ENCODE measurements at regions not wholly inside any gene's neighbourhood (a gene's known extent, or its start where the extent isn't known, plus 50 kb on each side); places are given as distances from the start of the nearest gene placed in this dataset.

- H3K4me3 Mint-ChIP-seq, result no peak overlapping the region
- H3K36me3 Mint-ChIP-seq (ENCODE audit: low read depth), result no peaks in the 10 kb centered on the region
- no peaks in the 10 kb centered on the region for H3K27me3 Mint-ChIP-seq (ENCODE audit: low read depth)
- no peak overlapping the region for H3K27ac Mint-ChIP-seq
- ChIA-PET POLR2A (no interaction called here), CTCF (no interaction called here)
- no peaks in the 10 kb centered on the region for H3K9me3 Mint-ChIP-seq (ENCODE audit: insufficient read depth)
- ATAC-seq, result no peak
- no peaks in the 10 kb centered on the region for H3K4me1 Mint-ChIP-seq (ENCODE audit: low read depth)
- no peak for DNase-seq
These were observed 932.3 kb downstream of the EFNB2 start for GRCh38 chr13:105602956-105603670.

- Mint-ChIP-seq H3K9me3 (ENCODE audit: insufficient read depth) (no peaks in the 10 kb centered on the region), H3K4me3 (no peak overlapping the region), H3K36me3 (ENCODE audit: low read depth) (no peaks in the 10 kb centered on the region), H3K27ac (no peak overlapping the region), H3K27me3 (ENCODE audit: low read depth) (no peaks in the 10 kb centered on the region), H3K4me1 (ENCODE audit: low read depth) (no peaks in the 10 kb centered on the region)
- ChIA-PET POLR2A (no interaction called here), CTCF (no interaction called here)
- DNase-seq, result no peak
- ATAC-seq, result no peak
These were observed 935.9 kb downstream of the EFNB2 start for GRCh38 chr13:105599477-105600037.

GRCh38 chr13:105598529-105598928 is 936.9 kb downstream of the EFNB2 start:
- POLR2A ChIA-PET, result no interaction called here
- Mint-ChIP-seq H3K4me3 (no peak overlapping the region), H3K4me1 (ENCODE audit: low read depth) (no peaks in the 10 kb centered on the region), H3K27ac (no peak overlapping the region), H3K9me3 (ENCODE audit: insufficient read depth) (no peaks in the 10 kb centered on the region), H3K27me3 (ENCODE audit: low read depth) (no peaks in the 10 kb centered on the region), H3K36me3 (ENCODE audit: low read depth) (no peaks in the 10 kb centered on the region)
- ATAC-seq (no peak), DNase-seq (no peak)
- CTCF ChIA-PET, result no interaction called here

- H3K36me3 Mint-ChIP-seq (ENCODE audit: low read depth), result no peaks in the 10 kb centered on the region
- CTCF ChIA-PET, result no interaction called here
- no peaks in the 10 kb centered on the region for H3K27me3 Mint-ChIP-seq (ENCODE audit: low read depth)
- ATAC-seq, result no peak
- POLR2A ChIA-PET, result no interaction called here
- no peaks in the 10 kb centered on the region for H3K4me1 Mint-ChIP-seq (ENCODE audit: low read depth)
- H3K9me3 Mint-ChIP-seq (ENCODE audit: insufficient read depth), result no peaks in the 10 kb centered on the region
- H3K4me3 Mint-ChIP-seq, result no peak overlapping the region
- no peak overlapping the region for H3K27ac Mint-ChIP-seq
- no peak for DNase-seq
These were observed 937.9 kb downstream of the EFNB2 start for GRCh38 chr13:105597573-105597972.

GRCh38 chr13:105595471-105595870 is 940.0 kb downstream of the EFNB2 start:
- no peaks in the 10 kb centered on the region for H3K36me3 Mint-ChIP-seq (ENCODE audit: low read depth)
- ATAC-seq, result no peak
- H3K27ac Mint-ChIP-seq, result no peak overlapping the region
- H3K9me3 Mint-ChIP-seq (ENCODE audit: insufficient read depth), result no peaks in the 10 kb centered on the region
- no peaks in the 10 kb centered on the region for H3K27me3 Mint-ChIP-seq (ENCODE audit: low read depth)
- no peak for DNase-seq
- CTCF ChIA-PET, result no interaction called here
- POLR2A ChIA-PET, result no interaction called here
- no peaks in the 10 kb centered on the region for H3K4me1 Mint-ChIP-seq (ENCODE audit: low read depth)
- H3K4me3 Mint-ChIP-seq, result no peak overlapping the region

DNA sequence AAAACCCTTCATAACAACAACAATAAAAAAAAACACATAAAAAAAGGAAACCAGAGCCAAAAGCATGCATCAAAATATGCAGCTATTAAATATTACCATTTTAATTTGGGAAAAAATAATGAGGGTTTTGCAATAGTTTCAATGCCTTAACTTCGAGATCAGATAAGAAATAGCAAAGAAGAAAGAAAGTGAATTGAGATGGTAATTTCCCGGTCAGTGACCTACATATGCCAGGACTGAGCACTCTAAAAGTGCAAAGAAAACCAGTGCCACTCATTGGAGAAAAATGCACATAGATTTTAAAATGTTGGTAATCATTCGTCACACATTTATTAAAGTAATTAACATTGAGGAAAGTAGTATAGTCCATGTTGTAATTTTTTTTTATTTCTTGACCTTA is 944.2 kb downstream of the EFNB2 start:
- Mint-ChIP-seq H3K4me3 (no peak overlapping the region), H3K4me1 (ENCODE audit: low read depth) (no peaks in the 10 kb centered on the region), H3K27ac (no peak overlapping the region), H3K9me3 (ENCODE audit: insufficient read depth) (no peaks in the 10 kb centered on the region), H3K36me3 (ENCODE audit: low read depth) (no peaks in the 10 kb centered on the region), H3K27me3 (ENCODE audit: low read depth) (no peaks in the 10 kb centered on the region)
- no peak for DNase-seq
- POLR2A ChIA-PET, result no interaction called here
- CTCF ChIA-PET, result no interaction called here
- no peak for ATAC-seq

GRCh38 chr13:105587786-105588185 is 947.7 kb downstream of the EFNB2 start:
- no peaks in the 10 kb centered on the region for H3K27me3 Mint-ChIP-seq (ENCODE audit: low read depth)
- ATAC-seq, result no peak
- H3K9me3 Mint-ChIP-seq (ENCODE audit: insufficient read depth), result no peaks in the 10 kb centered on the region
- H3K27ac Mint-ChIP-seq, result no peak overlapping the region
- H3K36me3 Mint-ChIP-seq (ENCODE audit: low read depth), result no peaks in the 10 kb centered on the region
- no peak for DNase-seq
- CTCF ChIA-PET, result interaction anchor here (0.7 kb wide), 1 partner anchor 1897 kb away, joined by 3 read pairs; no protein-coding TSS in a partner anchor
- POLR2A ChIA-PET, result no interaction called here
- no peaks in the 10 kb centered on the region for H3K4me1 Mint-ChIP-seq (ENCODE audit: low read depth)
- no peak overlapping the region for H3K4me3 Mint-ChIP-seq

- Mint-ChIP-seq H3K9me3 (ENCODE audit: insufficient read depth) (no peaks in the 10 kb centered on the region), H3K27ac (no peak overlapping the region), H3K4me1 (ENCODE audit: low read depth) (no peaks in the 10 kb centered on the region), H3K36me3 (ENCODE audit: low read depth) (no peaks in the 10 kb centered on the region), H3K4me3 (no peak overlapping the region), H3K27me3 (ENCODE audit: low read depth) (no peaks in the 10 kb centered on the region)
- ATAC-seq (no peak), DNase-seq (no peak)
- POLR2A ChIA-PET, result no interaction called here
- CTCF ChIA-PET, result no interaction called here
These were observed 955.4 kb downstream of the EFNB2 start for GRCh38 chr13:105579821-105580710.

- DNase-seq, result no peak
- H3K4me3 Mint-ChIP-seq, result no peak overlapping the region
- no peaks in the 10 kb centered on the region for H3K27me3 Mint-ChIP-seq (ENCODE audit: low read depth)
- no peaks in the 10 kb centered on the region for H3K4me1 Mint-ChIP-seq (ENCODE audit: low read depth)
- ATAC-seq, result no peak
- ChIA-PET POLR2A (no interaction called here), CTCF (no interaction called here)
- H3K36me3 Mint-ChIP-seq (ENCODE audit: low read depth), result no peaks in the 10 kb centered on the region
- no peak overlapping the region for H3K27ac Mint-ChIP-seq
- H3K9me3 Mint-ChIP-seq (ENCODE audit: insufficient read depth), result no peaks in the 10 kb centered on the region
These were observed 962.3 kb downstream of the EFNB2 start for GRCh38 chr13:105573136-105573535.

DNA sequence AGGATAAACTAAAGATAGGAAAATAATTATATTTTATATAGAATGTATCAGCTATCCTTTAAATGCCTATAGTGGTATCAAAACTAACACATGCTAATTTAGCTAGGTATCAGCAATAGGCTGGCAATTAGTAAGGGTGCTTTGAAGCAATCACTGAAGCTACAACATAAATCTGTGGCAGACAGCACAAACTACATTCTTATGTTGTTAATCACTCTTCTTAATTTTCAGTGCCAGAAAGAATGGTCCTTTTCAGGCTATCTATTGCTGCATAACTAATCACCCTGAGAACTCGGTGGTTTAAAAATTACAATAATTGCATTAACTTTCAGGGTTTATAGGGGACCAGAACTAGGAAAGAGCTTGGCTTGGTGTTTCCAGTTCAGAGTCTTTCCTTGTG is 963.1 kb downstream of the EFNB2 start:
- no peaks in the 10 kb centered on the region for H3K27me3 Mint-ChIP-seq (ENCODE audit: low read depth)
- no peak overlapping the region for H3K4me3 Mint-ChIP-seq
- no peak for DNase-seq
- ChIA-PET POLR2A (no interaction called here), CTCF (no interaction called here)
- H3K9me3 Mint-ChIP-seq (ENCODE audit: insufficient read depth), result no peaks in the 10 kb centered on the region
- H3K27ac Mint-ChIP-seq, result no peak overlapping the region
- no peaks in the 10 kb centered on the region for H3K4me1 Mint-ChIP-seq (ENCODE audit: low read depth)
- ATAC-seq, result no peak
- H3K36me3 Mint-ChIP-seq (ENCODE audit: low read depth), result no peaks in the 10 kb centered on the region

- ATAC-seq, result no peak
- H3K9me3 Mint-ChIP-seq (ENCODE audit: insufficient read depth), result no peaks in the 10 kb centered on the region
- no peak overlapping the region for H3K27ac Mint-ChIP-seq
- H3K27me3 Mint-ChIP-seq (ENCODE audit: low read depth), result no peaks in the 10 kb centered on the region
- no peak for DNase-seq
- CTCF ChIA-PET, result no interaction called here
- POLR2A ChIA-PET, result no interaction called here
- H3K36me3 Mint-ChIP-seq (ENCODE audit: low read depth), result no peaks in the 10 kb centered on the region
- H3K4me1 Mint-ChIP-seq (ENCODE audit: low read depth), result no peaks in the 10 kb centered on the region
- no peak overlapping the region for H3K4me3 Mint-ChIP-seq
These were observed 965.6 kb downstream of the EFNB2 start for GRCh38 chr13:105569816-105570215.

GRCh38 chr13:105567951-105568525 is 967.4 kb downstream of the EFNB2 start:
- no peak for ATAC-seq
- H3K4me1 Mint-ChIP-seq (ENCODE audit: low read depth), result no peaks in the 10 kb centered on the region
- ChIA-PET CTCF (no interaction called here), POLR2A (no interaction called here)
- H3K27ac Mint-ChIP-seq, result no peak overlapping the region
- H3K27me3 Mint-ChIP-seq (ENCODE audit: low read depth), result no peaks in the 10 kb centered on the region
- H3K36me3 Mint-ChIP-seq (ENCODE audit: low read depth), result no peaks in the 10 kb centered on the region
- no peaks in the 10 kb centered on the region for H3K9me3 Mint-ChIP-seq (ENCODE audit: insufficient read depth)
- no peak for DNase-seq
- no peak overlapping the region for H3K4me3 Mint-ChIP-seq
